Muscle of leg (tissue), 3 donors: ENCODE measurements at regions not wholly inside any gene's neighbourhood (a gene's known extent, or its start where the extent isn't known, plus 50 kb on each side); places are given as distances from the start of the nearest gene placed in this dataset.

Experiments used
- DNase-seq: peaks from one replicate; pipeline ENCODE4 v3.0.0; 2013
- H3K27ac ChIP-seq: one replicate; pipeline ENCODE4 v1.5.1; 2013; ENCODE audit warnings: mild to moderate bottlenecking, low read length, control low read depth
- H3K27me3 ChIP-seq: one replicate; pipeline ENCODE4 v1.6.1; 2013; ENCODE audit warnings: low read length; ENCODE audit not compliant: control insufficient read depth, insufficient read depth
- H3K36me3 ChIP-seq: one replicate; pipeline ENCODE4 v1.6.1; 2013; ENCODE audit warnings: low read length; ENCODE audit not compliant: control insufficient read depth, insufficient read depth
- H3K4me1 ChIP-seq: one replicate; pipeline ENCODE4 v1.6.1; 2013; ENCODE audit warnings: low read length; ENCODE audit not compliant: control insufficient read depth, insufficient read depth
- H3K4me3 ChIP-seq: one replicate; pipeline ENCODE4 v1.5.1; 2013; ENCODE audit warnings: low read length, control low read depth
- H3K9me3 ChIP-seq: replicated peaks from 2 replicates; pipeline ENCODE4 v1.6.1; 2013; ENCODE audit warnings: low read depth, low read length; ENCODE audit not compliant: control insufficient read depth
- WGBS: methylation state at CpG from one replicate; pipeline ENCODE4 v1.1.5; 2013; ENCODE audit warnings: missing lambda C conversion rate; ENCODE audit not compliant: insufficient coverage; 5-methylcytosine and 5-hydroxymethylcytosine counted together

DNA sequence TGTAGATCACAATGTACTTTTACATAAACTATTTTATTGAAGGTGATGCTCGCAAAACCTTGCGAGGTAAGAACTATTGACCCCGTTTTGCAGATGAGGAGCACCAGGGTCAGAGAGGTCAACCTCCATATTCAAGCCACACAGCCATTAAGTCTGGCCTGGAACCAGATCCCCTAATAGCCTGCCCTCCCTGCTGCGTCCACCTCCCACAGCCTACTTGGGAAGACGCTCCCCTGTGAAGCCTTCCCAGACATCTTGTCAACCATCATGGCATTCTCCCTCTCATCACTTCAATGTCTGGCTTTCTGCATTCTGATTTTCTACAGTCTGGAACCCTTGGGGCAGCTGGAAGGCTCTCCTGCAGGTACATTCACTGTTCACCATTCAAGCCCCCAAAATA is 101.0 kb downstream of the TTC32 start:
- 76% methylated on average over 3 of the region's 5 CpGs for WGBS
- Histone ChIP-seq H3K36me3 (no peaks in the 10 kb centered on the region), H3K4me3 (no peak overlapping the region), H3K4me1 (peaks cover 25% of the 10 kb centered on the region), H3K27me3 (no peaks in the 10 kb centered on the region), H3K9me3 (no peaks in the 10 kb centered on the region), H3K27ac (no peak overlapping the region)
- no peak for DNase-seq

DNA sequence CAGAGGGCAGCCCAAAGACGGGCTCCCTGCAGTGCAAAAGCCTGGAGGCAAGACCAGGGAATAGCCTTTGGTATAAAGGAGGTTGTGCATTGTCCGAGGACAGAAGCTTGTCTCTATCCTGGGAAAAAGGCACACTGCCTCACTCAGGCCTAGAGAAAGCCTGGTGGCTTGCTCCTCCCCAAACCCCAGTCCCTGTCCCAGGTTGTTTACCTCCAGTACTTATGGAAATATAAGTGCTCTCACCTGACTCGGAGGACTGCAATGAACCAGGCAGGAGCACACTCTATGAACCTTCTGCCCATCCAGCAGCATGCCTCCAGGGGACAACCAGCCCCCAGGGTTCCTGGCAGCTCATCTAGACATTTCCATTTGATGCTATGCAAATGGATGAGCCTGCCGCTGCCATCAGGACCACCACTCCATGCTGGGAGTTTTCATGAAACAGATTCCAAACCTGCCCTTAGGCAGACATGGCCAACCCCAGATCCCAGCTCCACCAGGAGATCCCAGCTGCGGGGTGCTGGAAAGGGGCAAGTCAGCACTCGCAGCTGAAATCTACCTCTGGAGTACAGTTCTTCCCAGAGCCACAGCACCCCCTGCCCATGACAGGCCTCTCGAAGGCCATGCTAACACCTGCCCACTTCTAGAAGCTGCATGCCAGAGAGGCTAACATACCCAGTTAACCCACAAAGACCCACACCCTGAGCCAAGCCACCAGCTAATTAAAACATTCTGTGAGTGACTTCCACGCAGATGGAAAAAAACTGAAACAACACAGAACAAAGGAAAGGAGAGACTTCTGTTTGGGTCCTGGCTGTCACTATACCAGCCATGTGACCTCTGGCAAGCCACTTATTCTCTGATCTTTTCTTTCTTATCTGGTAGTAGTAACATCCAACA is 101.7 kb downstream of the TTC32 start:
- DNase-seq, result no peak
- WGBS, result 49% methylated on average over 5 of the region's 8 CpGs
- Histone ChIP-seq H3K9me3 (no peaks in the 10 kb centered on the region), H3K4me3 (no peak overlapping the region), H3K4me1 (peaks cover 25% of the 10 kb centered on the region), H3K27me3 (no peaks in the 10 kb centered on the region), H3K36me3 (no peaks in the 10 kb centered on the region), H3K27ac (no peak overlapping the region)

DNA sequence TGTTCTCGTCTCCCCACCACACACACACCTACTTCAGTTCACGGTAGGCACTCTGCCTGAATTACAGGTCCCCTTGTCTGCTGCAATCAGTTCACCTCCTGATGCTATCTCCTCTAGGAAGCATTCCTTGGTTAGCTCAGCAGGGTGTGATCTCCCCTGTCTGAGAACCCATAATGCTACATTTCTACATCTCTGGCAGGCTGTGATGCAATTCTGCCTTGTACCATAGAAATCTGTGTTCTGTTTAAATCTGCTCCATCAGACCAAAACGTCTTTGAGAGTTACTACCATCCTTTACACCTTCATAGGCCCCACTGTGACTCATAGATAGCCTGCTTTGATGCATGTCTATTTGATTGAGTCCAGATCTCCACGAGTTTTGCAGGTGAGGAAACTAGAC is 103.9 kb downstream of the TTC32 start:
- 50% methylated on average over 2 of the region's 4 CpGs for WGBS
- peaks cover 25% of the 10 kb centered on the region for H3K4me1 ChIP-seq

DNA sequence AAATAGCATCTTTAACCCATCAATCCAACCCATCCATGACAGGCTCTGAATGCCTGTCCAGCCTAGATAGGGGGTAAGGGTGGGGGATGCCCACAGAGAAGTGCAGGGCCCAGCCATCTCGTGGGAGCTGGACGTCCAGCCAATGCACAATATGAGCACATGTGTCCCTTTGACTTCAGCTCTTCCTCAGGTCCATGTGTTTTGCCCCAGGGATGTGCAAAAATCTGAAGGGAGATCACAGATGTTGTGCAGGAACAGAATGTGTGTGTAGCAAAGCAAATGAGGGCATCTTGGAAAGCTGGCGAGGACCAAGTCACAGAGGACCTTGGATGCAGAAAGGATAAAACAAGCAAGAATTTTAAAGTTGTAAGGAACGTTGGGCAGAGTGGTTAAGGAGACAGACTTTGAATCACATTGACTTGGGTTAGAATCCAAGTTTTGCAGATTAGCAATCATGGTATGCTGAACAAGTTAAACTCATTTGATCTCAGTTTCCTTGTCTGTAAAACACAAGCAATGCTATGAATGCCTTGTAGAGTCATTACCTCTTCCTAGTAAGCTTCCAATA is 104.5 kb downstream of the TTC32 start:
- WGBS, result 86% methylated on average over 4 of the region's 4 CpGs
- H3K27me3 ChIP-seq, result no peaks in the 10 kb centered on the region
- DNase-seq, result no peak
- H3K4me1 ChIP-seq, result peaks cover 21% of the 10 kb centered on the region
- no peaks in the 10 kb centered on the region for H3K9me3 ChIP-seq
- H3K27ac ChIP-seq, result no peak overlapping the region
- H3K36me3 ChIP-seq, result no peaks in the 10 kb centered on the region
- no peak overlapping the region for H3K4me3 ChIP-seq

More for the DNA sequence above, 103.9 kb downstream of the TTC32 start:
- no peaks in the 10 kb centered on the region for H3K27me3 ChIP-seq
- H3K36me3 ChIP-seq, result no peaks in the 10 kb centered on the region
- H3K9me3 ChIP-seq, result no peaks in the 10 kb centered on the region
- H3K27ac ChIP-seq, result no peak overlapping the region
- H3K4me3 ChIP-seq, result no peak overlapping the region
- DNase-seq, result no peak

DNA sequence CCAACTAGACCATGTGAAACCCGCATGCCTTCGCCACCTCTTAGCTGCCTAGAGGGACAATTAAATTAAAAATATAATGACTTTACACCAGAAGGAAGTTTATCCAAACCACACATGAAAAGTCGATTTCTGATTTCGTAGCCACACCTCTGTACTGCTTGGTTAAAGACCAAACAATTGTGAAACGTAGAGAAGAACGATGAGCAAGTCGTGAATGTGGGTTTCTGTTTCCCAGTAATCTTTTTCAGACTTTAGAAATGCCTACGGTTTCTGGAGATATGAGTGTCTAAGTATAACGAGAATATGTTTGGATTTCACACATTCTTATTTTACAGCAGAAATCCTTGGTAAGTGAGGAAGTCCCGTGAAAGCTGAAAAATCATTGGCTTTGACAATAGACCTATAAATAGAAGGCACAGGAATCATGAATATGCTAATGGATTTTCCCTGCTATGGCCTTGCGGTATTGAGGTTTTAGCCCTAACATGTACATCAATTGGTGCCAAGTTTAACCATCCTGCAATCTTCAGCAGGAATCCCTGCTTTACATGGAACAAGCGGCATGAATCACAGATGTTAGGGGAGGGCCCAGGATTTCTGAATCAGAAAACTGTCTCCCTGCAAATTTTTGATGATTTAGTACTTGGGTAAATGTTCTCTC is 105.6 kb downstream of the TTC32 start:
- Histone ChIP-seq H3K27me3 (no peaks in the 10 kb centered on the region), H3K4me3 (no peak overlapping the region), H3K27ac (no peak overlapping the region), H3K4me1 (peaks cover 10% of the 10 kb centered on the region), H3K9me3 (no peaks in the 10 kb centered on the region), H3K36me3 (no peaks in the 10 kb centered on the region)
- DNase-seq, result no peak
- no CpG with 5 or more reads among the region's 12 CpGs for WGBS

DNA sequence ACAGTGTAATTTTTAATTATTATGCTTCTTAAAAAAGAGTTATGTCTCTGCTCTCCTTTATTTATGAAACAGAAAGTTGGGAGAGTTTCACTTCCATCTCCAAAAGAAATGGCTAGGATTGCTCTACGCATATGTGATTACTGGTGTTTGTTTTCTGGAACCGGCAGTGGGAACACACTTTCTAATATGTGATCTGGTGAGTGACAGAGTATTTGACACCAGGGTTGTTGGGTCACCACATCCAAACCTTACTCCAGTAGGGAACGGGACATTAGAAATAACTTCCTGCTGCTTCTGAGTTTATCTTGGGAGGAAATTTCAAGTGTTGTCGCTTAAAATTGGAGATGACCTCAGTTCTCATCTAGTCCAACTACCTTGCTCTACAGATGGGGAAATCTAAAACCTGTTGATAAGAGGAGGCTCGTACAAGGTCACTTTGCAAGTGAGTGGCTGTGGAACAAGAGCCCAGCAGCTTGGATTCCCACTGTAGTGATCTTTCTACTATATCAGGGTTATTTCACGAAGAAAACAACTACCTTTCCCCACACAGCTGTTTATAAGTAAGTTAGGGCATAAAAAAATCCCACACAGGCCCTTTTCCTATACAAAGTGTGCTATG is 108.5 kb downstream of the TTC32 start:
- no peak for DNase-seq

DNA sequence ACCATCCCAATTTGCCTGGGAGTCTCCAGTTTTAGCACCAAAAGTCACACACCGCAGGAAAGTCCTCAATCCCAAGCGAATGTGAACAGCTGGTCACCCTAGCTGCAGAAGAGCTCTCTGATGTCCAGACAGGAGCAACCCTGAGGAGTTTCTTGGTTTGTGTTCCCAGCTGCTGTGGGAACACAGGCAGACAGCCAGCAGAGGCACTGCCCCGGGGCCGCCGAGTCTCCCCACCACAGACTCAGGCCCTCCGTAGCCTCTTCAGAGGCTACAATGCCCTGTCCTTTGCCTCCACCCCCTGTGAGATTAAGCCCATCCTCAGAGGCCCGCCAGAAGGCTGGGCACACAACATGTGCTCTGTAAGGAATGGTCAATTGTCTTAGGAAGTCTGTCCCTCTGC is 111.5 kb downstream of the TTC32 start:
- no peak overlapping the region for H3K4me3 ChIP-seq
- H3K9me3 ChIP-seq, result no peaks in the 10 kb centered on the region
- DNase-seq, result no peak
- H3K27me3 ChIP-seq, result no peaks in the 10 kb centered on the region
- H3K27ac ChIP-seq, result no peak overlapping the region
- WGBS, result 59% methylated on average over 3 of the region's 7 CpGs
- H3K4me1 ChIP-seq, result peaks cover 15% of the 10 kb centered on the region
- no peaks in the 10 kb centered on the region for H3K36me3 ChIP-seq

More for the DNA sequence above, 108.5 kb downstream of the TTC32 start:
- H3K36me3 ChIP-seq, result no peaks in the 10 kb centered on the region
- H3K4me1 ChIP-seq, result peaks cover 8% of the 10 kb centered on the region
- no peak overlapping the region for H3K27ac ChIP-seq
- H3K4me3 ChIP-seq, result no peak overlapping the region
- no peaks in the 10 kb centered on the region for H3K9me3 ChIP-seq
- WGBS, result no CpG with 5 or more reads among the region's 6 CpGs
- no peaks in the 10 kb centered on the region for H3K27me3 ChIP-seq

DNA sequence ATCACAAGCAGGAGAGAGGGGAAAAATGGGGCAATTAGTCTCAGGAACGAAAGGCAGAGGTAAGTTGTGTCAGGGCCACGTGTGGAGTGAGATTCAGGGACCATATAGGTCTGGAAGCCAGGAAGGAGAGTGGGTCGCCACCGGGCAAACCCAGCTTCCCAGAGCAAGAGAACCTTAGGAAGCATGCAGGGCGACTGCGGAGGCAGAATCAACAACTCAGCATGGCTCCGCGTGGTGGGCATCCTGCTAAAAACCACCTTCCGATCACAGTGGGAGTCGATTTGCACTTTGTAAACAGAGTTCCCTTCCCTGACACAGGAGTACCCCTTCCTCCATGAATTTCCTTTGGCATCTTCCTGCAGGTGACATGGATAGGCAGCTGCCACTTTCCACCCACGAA is 114.6 kb downstream of the TTC32 start:
- Histone ChIP-seq H3K36me3 (no peaks in the 10 kb centered on the region), H3K4me3 (no peak overlapping the region), H3K27me3 (no peaks in the 10 kb centered on the region), H3K27ac (no peak overlapping the region), H3K9me3 (no peaks in the 10 kb centered on the region), H3K4me1 (peaks cover 19% of the 10 kb centered on the region)
- WGBS, result 71% methylated on average over 11 of the region's 11 CpGs
- DNase-seq, result no peak

DNA sequence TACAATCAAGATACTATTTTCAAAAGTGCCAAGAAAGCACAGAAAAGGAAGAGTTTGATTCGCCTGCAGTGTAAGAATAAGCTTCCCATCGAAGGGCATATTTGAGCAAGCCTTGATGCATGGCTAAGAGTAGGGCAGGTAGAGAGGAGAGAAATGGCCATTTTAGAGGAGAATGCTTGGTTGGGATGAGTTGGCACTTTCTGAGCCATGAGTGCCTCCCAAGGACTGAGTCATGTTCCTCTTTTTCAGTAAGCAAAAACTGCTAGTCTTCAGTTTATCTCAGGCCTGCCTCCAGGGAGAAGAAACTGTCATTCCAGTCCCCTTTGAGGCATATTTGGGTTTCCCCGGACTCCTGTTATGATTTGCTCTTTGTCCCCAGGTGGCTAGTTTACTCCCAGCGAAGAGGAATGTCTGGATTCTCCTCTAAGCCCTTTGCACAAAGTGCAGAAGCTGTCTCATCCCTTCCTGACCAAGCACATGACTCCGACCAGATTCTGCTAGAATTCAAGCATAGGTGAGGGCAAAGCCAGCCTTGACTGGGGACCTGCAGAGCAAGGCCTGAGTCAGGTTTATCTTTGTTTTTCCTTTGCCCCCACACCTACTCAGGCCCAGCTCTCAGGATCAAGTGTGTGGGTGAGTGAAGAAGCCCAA is 115.2 kb downstream of the TTC32 start:
- Histone ChIP-seq H3K9me3 (no peaks in the 10 kb centered on the region), H3K36me3 (no peaks in the 10 kb centered on the region), H3K27me3 (no peaks in the 10 kb centered on the region), H3K4me1 (peaks cover 19% of the 10 kb centered on the region), H3K27ac (no peak overlapping the region), H3K4me3 (no peak overlapping the region)
- no peak for DNase-seq
- 82% methylated on average over 5 of the region's 5 CpGs for WGBS
